ENCODE measurements at regions not wholly inside any gene's neighbourhood (a gene's known extent, or its start where the extent isn't known, plus 50 kb on each side); places are given as distances from the start of the nearest gene placed in this dataset.

DNA sequence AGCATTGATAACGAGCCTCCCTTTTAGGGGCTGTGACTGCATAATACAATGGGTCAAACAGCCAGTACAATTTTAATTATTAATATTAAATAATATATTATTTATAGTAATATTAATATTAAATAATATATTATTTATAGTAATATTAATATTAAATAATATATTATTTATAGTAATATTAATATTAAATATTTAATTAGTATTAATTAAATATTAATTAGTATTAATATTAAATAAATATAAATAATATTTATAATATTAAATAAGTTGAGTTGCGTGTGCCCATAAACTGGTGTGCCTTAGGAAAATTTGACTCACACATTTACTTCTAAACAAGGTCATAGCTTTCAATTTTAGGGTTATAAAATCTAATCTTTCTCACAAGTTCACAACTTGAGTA lies 509.3 kb upstream of the RGS18 start:
- DNase-seq = no peak

DNA sequence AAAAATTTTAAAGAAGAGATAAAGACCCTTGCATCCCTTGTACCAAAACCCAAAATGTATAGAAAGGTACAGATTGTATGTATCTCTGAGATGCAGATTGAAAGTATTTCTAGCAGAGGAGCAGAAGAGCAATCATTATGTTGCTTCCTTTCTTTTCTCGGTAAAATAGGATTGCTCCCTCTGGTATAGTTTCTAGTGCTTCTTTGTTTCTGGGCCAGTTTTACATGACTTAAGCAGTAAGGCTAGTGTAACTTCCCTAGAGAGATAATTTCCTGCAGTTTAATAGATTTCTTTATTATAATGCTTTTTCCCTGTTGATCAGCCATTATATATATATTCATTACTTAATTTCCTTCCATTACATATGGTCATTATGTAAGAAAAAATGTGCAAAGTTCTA lies 496.2 kb upstream of the RGS18 start:
- no peak for DNase-seq

DNA sequence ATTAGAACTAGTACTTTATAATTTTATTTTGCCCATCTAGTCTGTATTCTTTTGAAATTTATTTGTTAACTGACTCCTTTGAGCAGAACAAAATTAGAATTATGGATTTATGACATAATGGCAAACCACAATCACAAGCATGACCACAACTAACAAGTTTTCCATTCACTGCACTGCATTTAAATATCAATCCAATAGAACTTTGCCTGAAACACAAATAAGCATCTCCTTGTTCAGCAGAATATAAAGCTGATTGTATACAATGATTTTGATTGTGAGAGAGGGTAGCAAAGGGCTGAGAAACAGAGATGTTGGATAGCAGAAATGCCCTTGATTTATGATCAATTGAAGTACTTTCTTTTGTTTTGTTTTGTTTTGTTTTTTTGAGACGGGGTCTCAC lies 495.5 kb upstream of the RGS18 start:
- no peak for DNase-seq

DNA sequence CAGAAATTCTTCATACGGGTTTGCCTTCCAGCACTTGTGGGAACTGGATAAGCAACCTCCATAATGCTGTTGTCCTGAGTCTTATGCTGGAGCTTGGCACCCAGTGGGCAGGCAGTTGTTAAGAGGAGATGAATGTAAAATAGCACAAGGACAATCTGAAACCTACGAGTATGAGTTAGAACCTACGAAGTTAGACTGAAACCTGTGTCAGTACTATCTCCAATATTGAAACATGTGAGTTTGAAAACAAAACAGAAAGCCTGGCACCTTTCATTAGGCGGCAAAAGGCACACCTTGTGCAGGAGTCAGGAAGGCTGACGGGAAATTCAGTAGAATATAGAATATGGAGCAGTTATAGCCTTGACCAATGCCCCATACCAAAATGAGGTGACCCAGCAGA lies 489.7 kb upstream of the RGS18 start:
- no peak for DNase-seq

DNA sequence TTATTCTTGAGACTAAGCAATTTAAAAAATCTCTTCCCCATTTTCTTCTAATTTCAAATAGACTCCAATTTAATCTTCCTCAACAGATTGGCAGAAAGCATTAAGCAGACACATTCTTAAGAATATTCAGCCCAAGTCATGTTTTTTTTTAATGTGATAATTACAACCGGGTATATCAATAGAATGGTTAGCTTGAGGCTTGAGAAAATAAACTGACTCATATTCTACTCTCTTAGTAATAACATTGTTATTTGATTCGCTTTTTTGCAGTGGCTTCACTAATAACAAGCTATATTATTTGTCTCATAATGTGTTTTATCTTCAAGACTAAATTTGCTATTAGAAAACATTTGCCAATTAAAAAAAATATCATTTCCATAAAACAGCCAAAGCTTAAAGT lies 488.6 kb upstream of the RGS18 start:
- DNase-seq = no peak

DNA sequence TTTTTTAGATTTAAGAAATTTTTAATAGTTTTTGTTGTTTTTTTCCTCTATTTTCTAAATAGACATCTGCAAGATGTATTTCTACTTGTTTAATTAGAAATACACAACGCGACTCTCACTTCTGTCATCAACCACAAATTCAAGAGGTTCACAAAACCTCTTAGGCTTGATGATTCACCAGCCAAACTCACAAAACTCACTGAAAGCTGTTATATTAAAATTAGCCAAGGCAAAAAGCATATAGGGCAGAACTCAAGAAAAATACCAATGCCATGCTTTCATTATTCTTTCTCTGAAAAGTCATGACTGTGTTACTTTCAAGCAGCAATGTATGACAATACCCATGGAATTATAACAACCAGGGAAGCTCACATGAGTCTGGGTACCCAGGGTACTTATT lies 487.0 kb upstream of the RGS18 start:
- no peak for DNase-seq

DNA sequence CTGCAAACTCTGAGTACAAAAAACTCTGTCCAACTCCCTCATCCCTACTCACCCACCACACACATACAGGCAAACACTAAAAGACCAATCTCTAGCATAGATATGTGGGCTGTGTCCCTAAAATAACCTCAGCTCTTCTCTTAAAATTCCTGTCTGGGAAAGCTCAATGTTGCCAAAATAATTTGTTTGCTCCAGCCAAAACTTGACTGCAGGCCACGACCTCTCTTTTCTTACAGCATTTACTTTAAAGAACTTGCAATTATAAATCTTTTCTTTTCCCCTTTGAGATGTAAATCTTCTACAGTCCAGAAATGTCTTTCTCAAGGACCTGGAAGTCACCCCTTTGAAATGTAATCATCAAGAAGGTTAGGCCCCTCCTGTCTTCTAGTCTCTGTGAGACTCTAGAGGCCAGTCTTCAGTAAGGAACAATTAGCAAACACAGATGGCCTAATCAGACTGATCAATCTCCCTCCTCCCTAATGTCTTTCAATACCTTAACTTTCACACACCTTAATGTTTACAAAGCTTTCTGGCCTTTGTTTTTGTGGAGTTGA lies 483.6 kb upstream of the RGS18 start:
- no peak for DNase-seq

DNA sequence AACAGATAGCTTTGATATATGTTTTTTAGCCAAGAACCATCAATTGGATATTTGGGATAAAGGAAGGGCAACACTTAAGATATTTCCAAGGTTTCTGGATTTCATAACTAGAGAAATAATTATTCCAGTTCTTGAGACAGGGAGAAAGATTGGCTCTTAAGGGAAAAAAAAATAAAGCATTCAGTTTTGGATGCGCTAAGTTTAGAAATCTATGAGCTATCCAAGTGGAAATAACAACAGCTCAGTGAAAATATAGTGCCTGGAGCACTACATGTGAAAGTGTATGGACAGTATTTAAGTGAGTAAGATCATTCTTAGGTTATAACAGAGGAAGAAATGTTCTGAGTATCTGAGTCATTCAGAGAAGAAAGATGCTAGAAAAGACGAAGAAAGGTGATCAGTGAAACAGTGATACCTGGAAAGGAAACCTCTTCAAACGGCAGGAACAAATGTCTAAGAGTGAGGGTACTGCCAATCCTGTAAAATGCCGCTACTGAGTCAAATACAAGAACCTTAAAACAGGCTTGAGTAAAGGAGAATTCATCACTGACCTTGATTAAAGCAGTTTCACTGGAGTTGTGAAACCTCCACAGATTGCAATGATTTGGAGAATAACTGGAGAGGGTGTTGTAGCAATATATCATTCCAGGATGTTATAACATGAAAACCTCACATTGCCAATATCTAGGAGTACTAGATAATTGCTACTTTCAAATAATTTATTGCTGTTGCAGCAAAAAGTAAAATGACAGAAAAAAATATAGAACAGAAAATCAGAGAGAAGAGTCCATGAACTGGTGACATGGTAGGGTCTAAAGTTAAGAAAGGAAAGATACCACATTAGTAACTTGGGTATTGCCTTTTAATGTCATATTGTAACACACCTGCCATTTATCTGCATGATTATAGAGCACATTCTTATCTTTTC lies 482.1 kb upstream of the RGS18 start:
- DNase-seq = no peak

DNA sequence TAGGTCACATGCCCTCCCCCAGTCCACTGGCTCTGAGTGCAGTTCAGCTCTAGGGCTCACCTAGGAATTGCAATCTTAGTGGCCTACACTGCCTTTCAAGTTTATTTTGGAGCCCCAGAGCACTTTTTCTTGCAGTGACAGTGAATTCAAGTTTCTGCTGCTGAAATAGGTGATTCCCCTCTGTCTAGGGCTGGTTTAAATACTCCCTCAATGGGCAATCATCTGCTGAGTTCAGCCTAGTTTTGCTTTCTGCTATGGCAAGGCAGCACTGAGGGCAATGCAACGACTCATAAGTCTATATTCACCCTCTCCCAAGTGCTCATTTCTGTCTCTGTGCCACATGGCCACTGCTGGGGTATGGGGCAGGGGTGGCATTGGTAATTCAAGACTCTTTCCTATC lies 472.6 kb upstream of the RGS18 start:
- no peak for DNase-seq

DNA sequence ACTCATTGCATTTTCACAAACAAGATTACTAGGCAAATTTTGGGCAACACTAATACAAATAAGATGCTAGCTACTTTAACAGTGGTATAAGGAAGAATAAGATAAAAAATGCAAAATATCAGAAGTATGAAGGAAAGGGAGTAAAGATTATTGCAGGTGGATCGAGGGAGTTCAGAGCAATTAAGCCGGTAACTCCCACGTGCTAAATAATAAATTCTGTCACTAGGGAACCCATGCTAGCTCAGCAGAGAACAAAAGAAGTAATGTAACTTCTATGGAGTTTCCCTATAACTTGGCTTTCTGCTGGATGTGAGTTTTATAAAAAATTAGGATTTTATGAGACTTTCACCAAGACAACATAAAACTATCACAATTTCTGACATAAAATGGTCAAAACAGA lies 470.5 kb upstream of the RGS18 start:
- DNase-seq = no peak

DNA sequence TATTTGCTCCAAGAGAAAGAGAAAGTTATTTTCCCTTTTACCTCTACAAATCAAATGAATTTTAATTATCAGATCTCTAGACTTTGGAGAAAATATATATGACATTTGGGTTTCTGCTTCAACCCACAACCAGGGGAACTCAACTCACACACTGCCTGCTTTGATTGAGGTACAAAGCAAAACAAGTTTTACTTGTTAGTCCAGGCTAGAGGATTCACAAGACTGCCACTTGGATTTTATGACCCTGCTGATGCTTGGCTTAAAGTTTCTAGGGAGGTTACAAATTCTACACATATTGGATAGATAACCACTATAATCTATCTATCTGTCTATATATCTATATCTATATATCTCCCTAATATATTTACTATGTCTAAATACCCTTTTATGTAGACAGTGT lies 467.3 kb upstream of the RGS18 start:
- DNase-seq = no peak

DNA sequence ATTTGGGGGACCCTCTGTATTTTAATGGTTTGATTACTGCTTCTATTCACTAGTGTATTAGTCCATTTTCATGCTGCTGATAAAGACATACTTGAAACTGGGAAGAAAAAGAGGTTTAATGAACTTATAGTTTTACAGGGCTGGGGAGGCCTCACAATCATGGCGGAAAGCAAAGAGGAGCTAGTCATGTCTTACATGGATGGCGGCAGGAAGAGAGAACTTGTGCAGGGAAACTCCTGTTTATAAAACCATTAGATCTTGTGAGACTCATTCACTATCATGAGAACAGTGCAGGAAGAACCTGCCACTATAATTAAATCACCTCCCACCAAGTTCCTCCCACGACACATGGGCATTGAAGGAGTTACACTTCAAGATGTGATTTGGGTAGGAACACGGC lies 464.5 kb upstream of the RGS18 start:
- no peak for DNase-seq

DNA sequence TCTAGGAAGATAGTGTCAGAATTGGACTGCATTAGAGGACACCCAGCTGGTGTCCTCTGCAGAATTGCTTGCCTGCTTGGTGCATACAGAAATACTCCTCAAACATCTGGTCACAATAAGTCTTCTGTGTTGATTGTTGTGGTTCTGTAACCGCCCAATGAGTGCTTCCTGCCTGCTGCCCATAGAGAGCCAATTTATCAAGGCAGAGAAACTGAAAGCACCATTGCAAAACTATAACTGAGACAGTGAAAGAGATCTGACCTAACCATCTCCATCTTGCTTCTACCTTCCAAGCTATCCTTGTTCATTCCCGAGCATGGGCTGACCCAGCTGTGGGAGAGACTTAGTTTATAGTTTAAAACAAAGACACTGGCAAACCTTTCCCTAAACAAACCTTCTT lies 462.4 kb upstream of the RGS18 start:
- no peak for DNase-seq

DNA sequence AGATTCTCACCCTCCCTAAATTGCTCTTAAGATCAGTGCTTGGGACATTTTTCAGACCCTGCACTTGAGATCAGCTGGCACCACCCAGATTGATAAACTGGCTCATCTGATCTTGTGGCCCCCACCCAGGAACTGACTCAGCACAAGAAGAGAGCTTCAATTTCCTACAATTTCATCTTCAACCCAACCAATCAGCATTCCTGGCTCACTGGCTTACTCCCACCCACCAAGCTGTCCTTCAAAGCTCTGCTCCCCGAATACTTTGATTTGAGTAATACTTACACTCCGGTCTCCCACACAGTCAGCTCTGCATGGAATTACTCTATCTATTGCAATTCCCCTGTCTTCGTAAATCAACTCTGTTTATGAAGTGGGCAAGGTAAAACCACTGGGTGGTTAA lies 461.9 kb upstream of the RGS18 start:
- DNase-seq = no peak

DNA sequence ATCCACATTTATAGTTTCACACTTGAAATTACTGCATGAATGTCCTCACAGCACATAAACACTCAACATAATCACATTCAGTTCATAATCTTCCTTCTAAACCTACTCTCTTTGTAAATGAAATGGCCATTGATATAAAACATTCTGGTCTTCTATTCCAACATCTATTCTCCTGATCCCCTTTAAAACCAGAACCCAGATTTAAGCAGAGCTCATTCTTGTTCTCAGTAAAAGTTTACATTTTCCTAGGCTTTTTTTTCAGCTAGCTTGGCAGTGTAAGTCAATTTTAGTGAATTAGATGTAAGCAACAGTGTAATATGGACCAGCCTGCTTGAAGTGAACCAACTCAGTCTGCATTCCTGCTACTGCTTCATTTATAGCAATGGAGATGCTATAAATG lies 460.7 kb upstream of the RGS18 start:
- no peak for DNase-seq

DNA sequence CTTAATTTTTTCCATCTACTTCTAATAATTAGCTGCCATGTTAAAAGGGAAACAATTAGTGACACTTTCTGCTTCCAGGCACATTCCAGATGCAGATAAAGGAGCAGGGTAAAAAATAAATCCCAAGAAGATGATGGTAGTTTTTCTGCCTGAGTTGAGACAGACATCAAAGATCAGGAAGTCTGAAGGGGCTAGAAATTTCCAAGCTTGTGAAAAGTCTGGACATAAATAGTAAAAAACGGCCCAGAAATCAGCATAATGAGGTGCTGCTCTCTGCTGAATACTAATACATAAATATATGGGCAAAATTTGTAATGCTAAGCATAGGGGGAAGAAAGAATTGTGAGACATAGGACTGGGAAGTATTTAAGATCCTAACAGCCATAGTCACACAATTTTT lies 460.0 kb upstream of the RGS18 start:
- no peak for DNase-seq

DNA sequence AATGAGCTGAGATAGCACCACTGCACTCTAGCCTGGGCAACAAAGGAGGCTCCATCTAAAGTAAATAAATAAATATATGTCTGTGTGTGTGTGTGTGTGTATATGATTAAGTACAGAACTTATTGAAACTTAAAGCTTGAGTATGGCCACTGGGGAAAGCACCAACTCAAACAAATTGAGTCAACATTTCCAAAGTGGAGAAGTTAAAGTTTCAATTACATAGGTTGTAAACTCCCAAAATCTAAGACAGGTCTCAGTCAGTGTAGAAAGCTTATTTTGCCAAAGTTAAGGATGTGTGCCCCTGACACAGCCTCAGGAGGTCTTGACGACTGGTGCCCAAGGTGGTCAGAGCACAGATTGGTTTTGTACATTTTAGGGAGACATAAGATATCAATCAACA lies 458.9 kb upstream of the RGS18 start:
- DNase-seq = no peak

DNA sequence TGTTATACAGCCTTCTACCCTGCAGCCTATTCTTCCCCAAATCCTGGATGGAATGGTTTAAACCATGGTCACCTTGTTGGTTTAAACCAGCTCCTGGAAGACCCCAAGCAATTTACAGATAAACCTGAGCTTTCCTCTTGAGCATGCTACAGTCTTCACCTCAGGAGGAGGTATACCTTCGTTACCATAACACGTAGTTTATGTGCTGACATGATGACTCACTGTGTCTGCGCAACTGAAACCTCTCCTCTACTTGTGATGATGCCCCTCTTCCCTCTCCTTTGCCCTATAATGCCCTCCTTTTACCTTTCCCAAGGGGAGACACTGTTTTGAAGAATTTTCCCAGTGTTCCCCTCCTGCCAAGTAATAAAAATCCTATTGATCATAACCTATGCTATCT lies 457.3 kb upstream of the RGS18 start:
- DNase-seq = no peak

DNA sequence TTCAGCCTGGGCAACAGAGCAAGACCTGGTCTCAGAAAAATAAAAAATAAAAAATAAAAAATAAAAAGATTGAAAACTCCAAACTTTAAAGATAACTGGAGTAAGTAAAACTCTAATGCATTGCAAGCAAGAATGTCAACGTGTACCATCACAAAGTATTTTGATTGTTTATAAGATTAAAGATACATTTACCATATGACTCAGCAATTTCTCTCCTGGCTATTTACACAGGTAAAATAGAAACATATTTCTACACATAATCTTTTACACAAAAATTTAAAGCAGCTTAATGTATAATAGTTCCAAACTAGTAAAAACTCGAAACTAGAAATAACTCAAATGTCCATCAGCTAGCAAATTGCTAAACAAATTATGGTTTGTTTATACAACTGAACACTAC lies 456.1 kb upstream of the RGS18 start:
- no peak for DNase-seq

DNA sequence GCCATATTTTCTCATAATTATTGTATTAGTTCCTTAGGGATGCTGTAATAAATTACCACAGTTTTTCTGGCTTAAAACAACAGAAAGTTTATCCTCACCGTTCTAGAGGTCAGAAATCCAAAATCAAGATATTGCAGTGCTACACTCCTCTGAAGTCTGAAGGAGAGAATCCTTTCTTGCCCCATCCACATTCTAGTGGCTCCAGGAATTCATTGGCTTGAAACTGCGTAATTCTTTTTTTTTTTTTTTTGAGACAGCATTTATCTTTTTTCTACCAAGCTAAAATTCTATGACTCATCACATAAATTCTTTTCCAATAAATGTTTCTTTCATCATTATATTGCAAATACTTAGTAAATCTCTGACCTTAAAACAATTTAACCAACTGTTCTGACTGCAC lies 451.0 kb upstream of the RGS18 start:
- no peak for DNase-seq

DNA sequence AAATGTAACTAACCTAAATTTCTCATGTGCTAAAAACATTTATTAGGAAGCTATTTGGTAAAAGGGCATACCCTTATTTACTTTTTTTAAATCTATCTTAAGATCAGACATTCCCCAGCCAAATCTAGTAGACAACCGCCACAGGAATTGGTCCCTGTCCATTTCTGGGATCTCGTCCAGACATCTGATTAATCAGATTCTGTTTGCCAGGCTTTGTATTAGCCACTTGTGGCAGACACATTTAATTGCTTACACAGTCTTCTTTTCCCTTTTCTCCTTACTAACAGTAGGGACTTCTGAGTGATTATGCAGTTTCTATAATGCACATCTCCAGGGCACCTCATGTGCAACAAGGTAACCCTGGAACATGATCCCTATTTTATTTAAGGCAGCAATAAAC lies 449.0 kb upstream of the RGS18 start:
- no peak for DNase-seq

DNA sequence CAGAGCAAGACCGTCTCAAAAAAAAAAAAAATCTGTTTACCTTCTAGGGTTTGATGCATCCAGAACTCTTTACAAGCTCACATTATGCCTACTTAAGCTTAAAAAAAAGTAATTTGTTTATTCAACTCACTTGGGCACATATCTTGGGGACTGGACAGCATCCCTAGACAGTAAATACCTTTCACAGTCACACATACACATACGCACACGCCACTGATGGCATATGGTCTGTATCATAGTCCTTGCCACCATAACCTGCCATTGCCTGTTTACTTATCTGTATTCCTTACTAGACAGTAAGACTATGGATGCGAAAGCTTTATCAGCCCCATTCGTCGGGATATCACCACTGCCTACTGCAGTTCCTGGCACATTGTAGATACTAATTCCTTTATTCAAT lies 446.3 kb upstream of the RGS18 start:
- no peak for DNase-seq

DNA sequence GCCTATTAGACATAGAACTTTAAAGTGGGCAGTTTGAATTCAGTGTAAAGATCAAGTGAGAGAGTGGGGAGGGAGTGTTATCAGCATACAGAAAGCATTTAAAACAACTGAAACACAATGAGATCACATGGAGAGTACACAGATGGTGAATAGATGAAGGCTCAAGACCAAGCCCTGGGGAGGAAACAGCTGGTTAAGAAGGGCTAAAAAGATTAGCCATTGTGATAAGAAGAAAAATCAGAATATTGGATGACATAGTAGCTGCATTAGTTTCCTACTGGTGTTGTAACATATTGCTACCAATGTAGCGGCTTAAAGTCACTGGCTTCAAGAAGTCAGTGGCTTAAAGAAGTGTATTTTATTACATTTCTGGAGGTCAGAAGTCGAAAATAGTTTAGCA lies 443.4 kb upstream of the RGS18 start:
- DNase-seq = no peak

DNA sequence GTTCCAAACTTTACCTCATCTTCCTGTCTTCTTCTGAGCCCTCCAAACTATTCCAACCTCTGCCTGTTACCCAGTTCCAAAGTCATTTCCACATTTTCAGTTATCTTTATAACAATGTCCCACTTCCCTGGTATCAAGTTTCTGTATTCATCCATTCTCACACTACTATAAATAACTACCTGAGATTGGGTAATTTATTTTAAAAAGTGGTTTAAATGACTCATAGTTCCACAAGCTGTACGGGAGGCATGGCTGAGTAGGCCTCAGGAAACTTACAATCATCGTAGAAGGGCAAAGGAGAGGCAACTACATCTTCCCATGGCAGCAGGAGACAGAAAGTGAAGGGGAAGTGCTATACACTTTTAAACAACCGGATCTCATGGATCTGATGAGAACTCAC lies 428.5 kb upstream of the RGS18 start:
- DNase-seq = no peak

Measured in nucleus accumbens (tissue), 56 donors.